DOHH2 (cell line): ENCODE measurements at regions not wholly inside any gene's neighbourhood (a gene's known extent, or its start where the extent isn't known, plus 50 kb on each side); places are given as distances from the start of the nearest gene placed in this dataset.

Source experiments
- H3F3A ChIP-seq: fragments of 200-600 bp; sonication (generic), shearing (Covaris generic); 2 replicates; pipeline ENCODE4 v1.6.0; 2016; ENCODE audit warnings: antibody characterized with exemption, mild to moderate bottlenecking; ENCODE audit not compliant: control insufficient read depth, insufficient read depth
- H3K27ac ChIP-seq: fragments of 200-600 bp; sonication (generic); 2 replicates; pipeline ENCODE4 v1.5.1; 2014; ENCODE audit warnings: low read depth, mild to moderate bottlenecking, low read length, moderate library complexity
- H3K27me3 ChIP-seq: fragments of 200-600 bp; sonication (generic); 2 replicates; pipeline ENCODE4 v1.6.1; 2014; ENCODE audit warnings: mild to moderate bottlenecking, low read length, mixed read lengths; ENCODE audit not compliant: control insufficient read depth
- H3K36me3 ChIP-seq: fragments of 200-600 bp; sonication (generic); 2 replicates; pipeline ENCODE4 v1.6.1; 2014; ENCODE audit warnings: mild to moderate bottlenecking, low read length, moderate library complexity, mixed read lengths; ENCODE audit not compliant: control insufficient read depth
- H3K4me1 ChIP-seq: fragments of 200-600 bp; sonication (generic); 2 replicates; pipeline ENCODE4 v1.6.1; 2014; ENCODE audit warnings: mild to moderate bottlenecking, low read length, mixed read lengths; ENCODE audit not compliant: control insufficient read depth
- H3K4me2 ChIP-seq: fragments of 200-600 bp; sonication (generic); 2 replicates; pipeline ENCODE4 v1.6.0; 2014; ENCODE audit warnings: mild to moderate bottlenecking, low read length, moderate library complexity
- H3K4me3 ChIP-seq: fragments of 200-600 bp; sonication (generic); 2 replicates; pipeline ENCODE4 v1.5.1; 2014; ENCODE audit warnings: mild to moderate bottlenecking, low read length, mixed read lengths
- H3K79me2 ChIP-seq: fragments of 200-600 bp; sonication (generic); 2 replicates; pipeline ENCODE4 v1.6.1; 2014; ENCODE audit warnings: mild to moderate bottlenecking, low read length, mixed read lengths; ENCODE audit not compliant: control insufficient read depth
- H3K9me2 ChIP-seq: fragments of 200-600 bp; sonication (generic); replicated peaks from 2 replicates; pipeline ENCODE4 v1.6.1; 2014; ENCODE audit warnings: mild to moderate bottlenecking, low read length, mixed read lengths; ENCODE audit not compliant: control insufficient read depth
- H3K9me3 ChIP-seq: fragments of 200-600 bp; sonication (generic); 2 replicates; pipeline ENCODE4 v1.6.1; 2014; ENCODE audit warnings: antibody characterized with exemption, low read length, mixed read lengths; ENCODE audit not compliant: control insufficient read depth, insufficient read depth
- H4K20me1 ChIP-seq: fragments of 200-600 bp; sonication (generic); 2 replicates; pipeline ENCODE4 v1.6.0; 2014; ENCODE audit warnings: low read depth, mild to moderate bottlenecking, antibody characterized with exemption, low read length, moderate library complexity; ENCODE audit not compliant: control insufficient read depth, insufficient read depth
- CTCF ChIP-seq: fragments of 200-600 bp; sonication (generic); IDR thresholded peaks from one replicate; pipeline ENCODE4 v1.5.1; 2014; ENCODE audit warnings: antibody characterized with exemption, mild to moderate bottlenecking, low read depth, low read length; ENCODE audit not compliant: poor library complexity, severe bottlenecking
- EZH2phosphoT487 ChIP-seq: fragments of 200-600 bp; sonication (generic); IDR thresholded peaks from 2 replicates; pipeline ENCODE4 v1.6.1; 2017; ENCODE audit warnings: borderline replicate concordance, mild to moderate bottlenecking, antibody characterized with exemption, low read length, moderate library complexity, mixed read lengths

DNA sequence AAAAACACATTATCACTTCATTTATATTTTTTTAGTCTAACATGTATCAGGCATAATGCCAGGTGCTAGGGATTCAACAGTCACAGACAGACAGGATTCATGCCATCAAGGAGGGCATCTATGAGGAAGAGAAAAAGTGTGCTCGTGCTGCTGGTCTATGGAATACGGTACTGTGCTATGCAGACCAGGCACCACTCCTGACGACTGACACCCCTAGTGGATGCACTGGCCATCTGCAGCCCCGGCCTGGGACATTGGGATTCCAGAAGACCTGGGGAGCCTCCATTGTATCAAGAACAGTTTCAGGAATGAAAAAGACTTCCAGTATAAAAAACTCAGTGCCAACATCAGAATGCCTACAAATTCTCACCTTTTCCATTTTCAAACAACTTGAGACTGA, 94.0 kb downstream of the KLF12 start:
- H3K27ac ChIP-seq: no peak overlapping the region
- H3F3A ChIP-seq: no peaks in the 10 kb centered on the region
- no peak overlapping the region for H3K4me3 ChIP-seq
- peak; percentile 86 for TF ChIP-seq CTCF
- TF ChIP-seq EZH2phosphoT487: no peak
- H3K36me3 ChIP-seq: no peaks in the 10 kb centered on the region
- peaks cover 80% of the 10 kb centered on the region for H3K79me2 ChIP-seq
- peaks cover 15% of the 10 kb centered on the region for H3K4me1 ChIP-seq
- H3K4me2 ChIP-seq: no peak overlapping the region
- no peaks in the 10 kb centered on the region for H3K9me2 ChIP-seq
- no peaks in the 10 kb centered on the region for H3K27me3 ChIP-seq
- H4K20me1 ChIP-seq: no peaks in the 10 kb centered on the region
- H3K9me3 ChIP-seq: no peaks in the 10 kb centered on the region

DNA sequence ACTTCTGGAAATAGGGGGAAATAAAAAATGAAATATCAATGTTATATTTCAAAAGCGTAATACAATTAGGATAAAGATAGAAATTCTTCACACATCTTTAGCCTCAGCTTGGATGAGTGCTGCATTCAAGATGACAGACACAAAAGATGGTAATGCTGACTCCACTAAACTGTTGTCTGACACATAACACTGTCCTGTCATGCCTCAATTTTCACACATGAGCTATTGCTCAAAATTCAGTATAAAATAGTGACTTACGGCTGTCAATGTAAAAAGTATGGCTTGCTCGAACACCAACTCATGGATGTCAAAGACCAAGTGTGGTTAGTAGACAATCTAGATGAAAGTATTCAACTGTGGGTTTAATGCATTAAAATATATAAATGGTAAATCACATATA, 94.5 kb downstream of the KLF12 start:
- no peaks in the 10 kb centered on the region for H3K9me3 ChIP-seq
- H3K4me2 ChIP-seq: no peak overlapping the region
- no peak overlapping the region for H3K27ac ChIP-seq
- H3K4me1 ChIP-seq: peaks cover 15% of the 10 kb centered on the region
- TF ChIP-seq CTCF: no peak
- peaks cover 79% of the 10 kb centered on the region for H3K79me2 ChIP-seq
- no peaks in the 10 kb centered on the region for H3K27me3 ChIP-seq
- H3K4me3 ChIP-seq: no peak overlapping the region
- no peaks in the 10 kb centered on the region for H3F3A ChIP-seq
- no peaks in the 10 kb centered on the region for H4K20me1 ChIP-seq
- H3K36me3 ChIP-seq: no peaks in the 10 kb centered on the region
- H3K9me2 ChIP-seq: no peaks in the 10 kb centered on the region

- Histone ChIP-seq H3K79me2 (peaks cover 78% of the 10 kb centered on the region), H3K36me3 (no peaks in the 10 kb centered on the region), H3K9me2 (no peaks in the 10 kb centered on the region), H3K4me3 (no peak overlapping the region), H3K27me3 (no peaks in the 10 kb centered on the region), H3K27ac (no peak overlapping the region), H3F3A (no peaks in the 10 kb centered on the region), H4K20me1 (no peaks in the 10 kb centered on the region), H3K4me2 (no peak overlapping the region), H3K9me3 (no peaks in the 10 kb centered on the region), H3K4me1 (peaks cover 15% of the 10 kb centered on the region)
- TF ChIP-seq CTCF: no peak
These were observed 95.0 kb downstream of the KLF12 start for GRCh38 chr13:74039154-74039553.

GRCh38 chr13:74037762-74038161, 96.4 kb downstream of the KLF12 start:
- Histone ChIP-seq H4K20me1 (no peaks in the 10 kb centered on the region), H3K27me3 (no peaks in the 10 kb centered on the region), H3K36me3 (no peaks in the 10 kb centered on the region), H3K9me2 (no peaks in the 10 kb centered on the region), H3K9me3 (no peaks in the 10 kb centered on the region), H3K4me1 (peaks cover 15% of the 10 kb centered on the region), H3K79me2 (peaks cover 64% of the 10 kb centered on the region), H3K27ac (no peak overlapping the region), H3F3A (no peaks in the 10 kb centered on the region), H3K4me3 (no peak overlapping the region), H3K4me2 (no peak overlapping the region)
- no peak for TF ChIP-seq CTCF
- TF ChIP-seq EZH2phosphoT487: no peak
